Activated CD8-positive, alpha-beta T cell treated with anti-CD3 and anti-CD28 coated beads for 36 hours (primary cell): ENCODE measurements at regions not wholly inside any gene's neighbourhood (a gene's known extent, or its start where the extent isn't known, plus 50 kb on each side); places are given as distances from the start of the nearest gene placed in this dataset.
A peak's percentile ranks its signal among the peaks of the same experiment; 100 is the strongest.

Experiments used
- ATAC-seq: fragments of 200-7000 bp; cut with Tn5 transposase; one replicate; pipeline ENCODE4 v1.10.0; 2021; ENCODE audit warnings: mild to moderate bottlenecking, moderate library complexity
- CTCF ChIA-PET: fragments of 350-600 bp; sonication (Branson Sonifier 250); formaldehyde crosslinking; loops from one replicate; lab custom pipeline; 2021; ENCODE audit warnings: antibody characterized with exemption; lab: Charles Lee
- POLR2A ChIA-PET: fragments of 350-600 bp; sonication (Branson Sonifier 250); formaldehyde crosslinking; loops from one replicate; lab custom pipeline; 2021; ENCODE audit warnings: antibody characterized with exemption; lab: Charles Lee
- DNase-seq: peaks from one replicate; pipeline ENCODE4 v3.0.0-alpha.2; 2020
- H3K27ac Mint-ChIP-seq: one replicate; pipeline ENCODE4 v1.8.0; 2021; ENCODE audit warnings: mild to moderate bottlenecking, mixed read lengths
- H3K27me3 Mint-ChIP-seq: one replicate; pipeline ENCODE4 v1.8.0; 2021; ENCODE audit warnings: mixed read lengths
- H3K36me3 Mint-ChIP-seq: one replicate; pipeline ENCODE4 v1.8.0; 2021; ENCODE audit warnings: low read depth, mixed read lengths
- H3K4me1 Mint-ChIP-seq: one replicate; pipeline ENCODE4 v1.8.0; 2021; ENCODE audit warnings: low read depth, mixed read lengths
- H3K4me3 Mint-ChIP-seq: one replicate; pipeline ENCODE4 v1.8.0; 2021; ENCODE audit warnings: mild to moderate bottlenecking, moderate library complexity, mixed read lengths
- H3K9me3 Mint-ChIP-seq: one replicate; pipeline ENCODE4 v1.8.0; 2021; ENCODE audit warnings: mixed read lengths
- CTCF ChIP-seq: fragments of 200-600 bp; IDR thresholded peaks from one replicate; pipeline ENCODE4 v1.8.0; 2022; ENCODE audit warnings: antibody characterized with exemption, mild to moderate bottlenecking
- intact Hi-C: fragments of 100-400 bp; cut with micrococcal nuclease; formaldehyde crosslinking; loops from one replicate; pipeline ENCODE4 v1.10.0; 2022

- CTCF ChIA-PET, result interaction anchor here (1.3 kb wide), 1 partner anchor 151 kb away, joined by 6 read pairs; no protein-coding TSS in a partner anchor
- no peak for ATAC-seq
- DNase-seq, result no peak
- intact Hi-C loops, result loop anchor here (10.0 kb wide), 2 partner anchors 227 to 537 kb away; no protein-coding TSS in a partner anchor
- TF ChIP-seq CTCF, result no peak
- Mint-ChIP-seq H3K4me1 (peaks cover 8% of the 10 kb centered on the region), H3K4me3 (no peak overlapping the region), H3K36me3 (no peaks in the 10 kb centered on the region), H3K27ac (no peak overlapping the region), H3K27me3 (no peaks in the 10 kb centered on the region), H3K9me3 (no peaks in the 10 kb centered on the region)
- POLR2A ChIA-PET, result no interaction called here
Observed at GRCh38 chr2:64337314-64337713, 116.6 kb upstream of the LGALSL start.

DNA sequence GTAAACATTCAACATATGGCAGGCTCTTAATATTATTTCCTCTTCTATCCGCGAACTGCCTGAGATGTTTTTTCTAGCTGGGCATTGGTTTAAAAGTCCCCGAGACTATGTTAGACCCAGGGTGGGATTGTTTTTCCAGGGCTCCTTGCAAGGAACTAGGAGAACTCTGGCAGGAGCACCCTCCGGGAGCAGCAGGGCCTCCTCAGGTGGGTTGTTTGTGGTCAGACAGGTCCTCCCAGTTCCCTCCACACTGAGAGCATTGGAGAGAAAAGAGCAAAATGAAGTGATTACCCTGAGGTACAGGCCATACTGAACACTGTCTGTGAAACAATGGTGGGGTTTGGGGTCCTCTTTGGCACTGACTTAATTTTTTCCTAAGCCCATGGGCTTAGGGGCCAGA is 115.9 kb upstream of the LGALSL start:
- DNase-seq (no peak), ATAC-seq (no peak)
- TF ChIP-seq CTCF, result no peak
- H3K4me3 Mint-ChIP-seq, result no peak overlapping the region
- ChIA-PET CTCF (interaction anchor here (2.0 kb wide), 1 partner anchor 150 kb away, joined by 11 read pairs; no protein-coding TSS in a partner anchor), POLR2A (no interaction called here)
- peaks cover 8% of the 10 kb centered on the region for H3K4me1 Mint-ChIP-seq
- H3K27me3 Mint-ChIP-seq, result no peaks in the 10 kb centered on the region
- H3K36me3 Mint-ChIP-seq, result no peaks in the 10 kb centered on the region
- H3K27ac Mint-ChIP-seq, result no peak overlapping the region
- H3K9me3 Mint-ChIP-seq, result no peaks in the 10 kb centered on the region
- intact Hi-C loops, result loop anchor here (10.0 kb wide), 2 partner anchors 227 to 537 kb away; no protein-coding TSS in a partner anchor

- no peak overlapping the region for H3K27ac Mint-ChIP-seq
- POLR2A ChIA-PET, result interaction anchor here (1.4 kb wide), 1 partner anchor 287 kb away, joined by 3 read pairs; no protein-coding TSS in a partner anchor
- H3K36me3 Mint-ChIP-seq, result no peaks in the 10 kb centered on the region
- no peaks in the 10 kb centered on the region for H3K27me3 Mint-ChIP-seq
- ATAC-seq (peak; percentile 97), DNase-seq (peak; percentile 81)
- peaks cover 8% of the 10 kb centered on the region for H3K4me1 Mint-ChIP-seq
- H3K9me3 Mint-ChIP-seq, result no peaks in the 10 kb centered on the region
- CTCF ChIA-PET, result interaction anchor here (0.9 to 2.1 kb wide), 4 partner anchors 9 to 289 kb away, joined by 5 to 11 read pairs (median 8); no protein-coding TSS in a partner anchor
- intact Hi-C loops, result loop anchor here (10.0 kb wide), 2 partner anchors 226 to 536 kb away; no protein-coding TSS in a partner anchor
- no peak for TF ChIP-seq CTCF
- H3K4me3 Mint-ChIP-seq, result no peak overlapping the region
Observed at GRCh38 chr2:64338910-64339500, 115.0 kb upstream of the LGALSL start.

GRCh38 chr2:64341461-64341860 is 112.5 kb upstream of the LGALSL start:
- Mint-ChIP-seq H3K4me1 (peaks cover 8% of the 10 kb centered on the region), H3K27me3 (peaks cover 1% of the 10 kb centered on the region), H3K9me3 (no peaks in the 10 kb centered on the region), H3K4me3 (no peak overlapping the region), H3K36me3 (no peaks in the 10 kb centered on the region), H3K27ac (no peak overlapping the region)
- CTCF ChIA-PET, result interaction anchor here (1.4 to 2.9 kb wide), 2 partner anchors 11 to 147 kb away, joined by 7 to 9 read pairs; no protein-coding TSS in a partner anchor
- DNase-seq (no peak), ATAC-seq (no peak)
- no peak for TF ChIP-seq CTCF
- POLR2A ChIA-PET, result interaction anchor here (0.6 to 0.7 kb wide), 2 partner anchors 9 to 147 kb away, joined by 3 read pairs; no protein-coding TSS in a partner anchor
- intact Hi-C loops, result no loop called here
